Germinal center (tissue), 1 donor: ENCODE measurements at regions not wholly inside any gene's neighbourhood (a gene's known extent, or its start where the extent isn't known, plus 50 kb on each side); places are given as distances from the start of the nearest gene placed in this dataset.
"Not testable (repeated sequence)": the region's sequence is repeated elsewhere in the genome, so short reads cannot be mapped to it uniquely, and the experiment has no call there.

Experiments
- DNase-seq: peaks from one replicate; pipeline ENCODE4 v3.0.0; 2012; ENCODE audit warnings: mixed read lengths, low spot score

GRCh38 chr1:228992044-228992443 is 256.8 kb downstream of the RHOU start:
- no peak for DNase-seq

- no peak for DNase-seq
Observed at GRCh38 chr1:228992907-228993535, 257.7 kb downstream of the RHOU start.

GRCh38 chr1:228994676-228995594 is 259.7 kb downstream of the RHOU start:
- no peak for DNase-seq

- DNase-seq, result no peak
Observed at GRCh38 chr1:228996281-228996680, 261.0 kb downstream of the RHOU start.

- no peak for DNase-seq
Observed at GRCh38 chr1:228997721-228998144, 262.5 kb downstream of the RHOU start.

DNA sequence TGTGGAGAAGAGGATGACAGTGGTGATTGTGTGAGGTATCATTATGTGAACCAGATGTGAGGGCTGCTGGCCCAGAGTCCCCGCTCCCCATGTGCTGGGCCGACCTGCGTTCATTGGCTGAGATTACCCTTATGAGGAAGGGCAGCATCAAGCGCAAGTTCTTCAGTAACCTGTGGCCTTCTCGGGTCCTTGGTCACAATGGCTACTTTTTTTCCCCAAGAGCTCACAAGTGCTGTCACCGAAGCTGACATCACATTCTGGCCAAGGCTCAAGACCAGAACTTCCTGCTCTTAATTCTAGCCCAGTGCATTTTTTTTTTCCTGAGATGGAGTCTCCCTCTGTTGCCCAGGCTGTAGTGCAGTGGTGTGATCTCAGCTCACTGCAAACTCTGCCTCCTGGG is 262.9 kb downstream of the RHOU start:
- no peak for DNase-seq

DNA sequence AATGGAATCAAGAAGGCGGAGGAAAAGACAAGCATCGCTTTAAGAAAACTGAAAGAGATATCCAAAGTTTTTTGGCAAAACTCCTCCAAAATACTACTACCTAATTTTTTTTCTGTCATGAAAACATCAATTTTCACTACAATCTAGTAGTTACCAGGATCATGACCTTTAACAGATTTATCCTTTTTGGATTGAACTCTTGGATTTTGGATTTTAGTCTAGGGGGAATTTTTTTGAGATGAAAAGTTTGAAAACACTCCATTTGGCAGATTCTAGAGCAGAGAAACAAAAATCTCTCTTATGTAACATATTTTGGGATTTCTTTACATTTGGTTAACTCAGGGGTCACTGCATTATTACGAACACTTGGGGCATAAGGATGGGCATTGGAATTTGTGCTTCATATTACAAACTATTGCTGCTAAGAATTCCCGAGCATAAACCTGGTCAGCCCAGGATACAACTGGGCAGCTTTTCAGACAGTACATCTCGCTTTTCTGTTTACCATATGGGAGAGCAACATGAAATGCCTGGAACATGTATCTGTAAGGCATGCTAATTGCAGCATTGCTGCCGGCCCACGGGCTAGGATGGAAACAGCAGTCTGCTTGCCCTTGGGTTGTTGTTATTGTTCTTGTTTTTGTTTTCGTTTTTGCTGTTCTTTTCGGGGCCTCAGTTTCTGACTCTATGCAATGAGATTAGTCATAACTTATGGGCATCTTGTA is 264.3 kb downstream of the RHOU start:
- no peak for DNase-seq

DNA sequence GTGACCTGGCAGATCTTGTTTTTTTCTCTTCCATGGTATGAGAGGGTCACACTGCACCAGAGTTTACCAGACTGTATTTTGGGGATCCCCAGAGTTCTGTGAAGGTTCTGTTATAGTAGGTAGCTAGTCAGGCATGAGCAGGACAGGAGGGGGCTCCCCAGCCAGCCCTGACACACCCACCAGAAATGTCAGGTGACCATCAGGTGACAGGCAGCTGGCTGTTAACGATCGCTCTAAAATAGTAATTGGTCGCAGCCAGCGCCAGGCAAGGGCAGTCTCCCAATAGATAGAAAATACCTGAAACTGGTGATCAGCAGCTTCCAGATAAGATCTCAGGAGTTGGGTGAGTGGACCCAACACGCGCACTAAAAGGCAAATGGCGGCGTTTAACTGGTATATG is 264.9 kb downstream of the RHOU start:
- no peak for DNase-seq

DNA sequence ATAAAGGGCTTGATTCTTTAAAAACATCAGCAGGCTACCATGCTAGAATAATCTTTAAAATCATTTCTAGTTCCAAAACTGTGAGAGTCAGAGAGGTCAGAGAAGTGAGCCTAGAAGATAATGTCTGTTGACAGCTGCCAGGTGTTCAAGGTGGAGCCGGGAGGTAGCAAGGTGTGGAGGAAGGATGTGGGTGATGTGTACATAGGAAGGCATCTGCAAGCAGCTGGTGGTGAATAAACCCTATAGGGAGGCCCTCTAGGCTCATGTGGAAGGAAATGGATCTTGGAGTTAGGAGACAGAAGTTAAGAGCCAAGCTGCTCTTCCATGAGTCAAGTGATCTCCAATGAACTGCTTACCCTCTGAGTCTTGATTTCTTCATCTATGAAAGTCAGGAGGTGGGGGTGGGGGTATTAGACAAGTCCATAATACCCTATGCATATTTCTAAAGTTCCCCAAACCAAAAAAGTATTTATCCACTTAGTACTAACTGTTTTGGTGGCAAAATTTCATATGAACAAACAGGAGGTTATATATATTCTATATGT is 266.3 kb downstream of the RHOU start:
- no peak for DNase-seq

DNA sequence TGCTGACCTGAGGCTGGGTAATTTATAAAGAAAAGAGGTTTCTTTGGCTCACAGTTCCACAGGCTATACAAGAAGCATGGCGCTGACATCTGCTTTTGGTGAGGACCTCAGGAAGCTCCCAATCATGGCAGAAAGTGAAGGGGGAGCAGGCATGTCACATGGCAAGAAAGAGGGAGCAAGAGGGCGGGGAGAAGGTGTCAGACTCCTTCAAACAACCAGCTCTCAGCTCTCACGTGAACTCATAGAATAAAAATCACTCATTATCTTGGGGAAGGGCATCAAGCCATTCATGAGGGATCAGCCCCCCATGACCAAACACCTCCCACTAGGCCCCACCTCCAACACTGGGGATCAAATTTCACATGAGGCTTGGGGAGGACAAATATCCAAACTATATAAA is 266.8 kb downstream of the RHOU start:
- DNase-seq, result no peak

GRCh38 chr1:229002451-229002960 is 267.2 kb downstream of the RHOU start:
- DNase-seq, result no peak

- DNase-seq, result no peak
Observed at GRCh38 chr1:229003233-229004031, 267.5 kb upstream of the RAB4A start.

DNA sequence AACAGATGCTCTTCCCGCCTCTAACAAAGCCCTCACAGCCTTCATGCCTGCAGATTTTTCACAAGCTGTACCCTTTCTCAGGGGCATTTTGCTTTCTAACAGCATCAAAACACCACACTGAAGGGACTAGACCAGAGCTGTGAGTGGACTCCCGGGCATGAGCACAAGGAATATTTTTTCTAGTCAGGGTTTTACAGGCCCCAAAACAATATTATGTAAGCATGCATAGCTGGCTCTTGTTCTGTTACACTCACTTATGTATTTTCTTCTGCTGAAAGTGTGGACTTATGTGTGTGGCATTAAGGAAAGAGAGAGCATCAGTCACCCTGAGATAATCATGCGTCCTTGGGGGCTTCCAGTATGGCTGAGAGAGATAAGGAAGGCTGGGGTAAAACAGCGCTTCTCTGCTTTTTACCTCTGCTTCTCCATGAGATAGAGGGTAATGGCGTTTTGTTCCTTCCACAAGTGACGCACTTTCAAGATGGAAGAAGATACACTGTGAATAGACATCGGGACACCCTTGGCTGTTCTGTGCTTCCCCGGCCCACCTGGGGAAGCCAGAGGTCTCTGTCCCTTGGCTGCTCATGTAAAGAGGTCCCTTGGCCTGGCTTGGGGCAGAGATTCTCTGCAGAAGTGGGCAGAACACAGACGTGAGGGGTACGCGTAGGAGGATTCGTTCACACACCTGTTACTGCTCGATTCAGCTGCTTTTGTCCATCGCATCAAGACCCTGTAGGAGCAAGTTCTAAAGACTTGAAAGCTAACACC is 266.7 kb upstream of the RAB4A start:
- no peak for DNase-seq

GRCh38 chr1:229005097-229005496 is 265.8 kb upstream of the RAB4A start:
- DNase-seq, result no peak

GRCh38 chr1:229005556-229005955 is 265.4 kb upstream of the RAB4A start:
- DNase-seq, result no peak

GRCh38 chr1:229006121-229006870 is 264.6 kb upstream of the RAB4A start:
- DNase-seq, result no peak

GRCh38 chr1:229007167-229007566 is 263.7 kb upstream of the RAB4A start:
- DNase-seq, result no peak

- no peak for DNase-seq
Observed at GRCh38 chr1:229007701-229008100, 263.2 kb upstream of the RAB4A start.

DNA sequence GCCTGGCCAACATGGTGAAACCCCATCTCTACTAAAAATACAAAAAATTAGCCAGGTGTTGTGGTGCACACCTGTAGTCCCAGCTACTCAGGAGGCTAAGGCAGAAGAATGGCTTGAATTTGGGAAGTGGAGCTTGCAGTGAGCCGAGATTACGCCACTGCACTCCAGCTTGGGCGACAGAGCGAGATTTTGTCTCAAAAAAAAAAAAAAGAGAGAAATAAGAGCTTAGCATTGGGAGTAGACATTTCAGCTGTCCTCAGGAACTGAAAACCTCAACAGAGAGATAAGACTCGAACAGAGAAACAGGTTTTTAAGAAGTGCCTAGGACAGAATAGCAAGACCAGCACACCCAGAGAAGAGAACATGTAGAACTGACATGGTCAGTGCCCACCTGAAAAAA is 262.6 kb upstream of the RAB4A start:
- not testable (repeated sequence) for DNase-seq

DNA sequence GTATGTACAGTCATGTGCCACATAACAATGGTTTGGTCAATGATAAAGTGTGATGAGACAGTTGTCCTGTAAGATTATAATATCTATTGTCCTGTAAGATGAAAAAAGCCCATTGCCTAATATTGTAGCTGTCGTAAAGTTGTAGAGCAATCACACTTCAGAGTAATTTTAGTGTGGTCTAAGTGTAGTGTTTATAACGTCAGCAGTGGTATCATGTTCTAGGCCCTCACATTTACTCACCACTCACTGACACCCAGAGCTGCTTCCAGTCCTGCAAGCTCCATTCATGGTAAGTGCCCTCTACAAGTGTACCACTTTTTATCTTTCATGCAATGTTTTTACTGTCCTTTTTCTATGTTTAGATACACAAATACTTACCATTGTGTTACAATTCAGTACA is 259.9 kb upstream of the RAB4A start:
- DNase-seq, result no peak
